Parathyroid adenoma (tissue), 2 donors: ENCODE measurements at regions not wholly inside any gene's neighbourhood (a gene's known extent, or its start where the extent isn't known, plus 50 kb on each side); places are given as distances from the start of the nearest gene placed in this dataset.

Experiments
- H2AFZ ChIP-seq: fragments of 300-600 bp; sonication (generic); one replicate; pipeline ENCODE4 v1.7.0; 2017; ENCODE audit warnings: antibody characterized with exemption, mild to moderate bottlenecking
- H3K27ac ChIP-seq: fragments of 300-600 bp; sonication (generic); one replicate; pipeline ENCODE4 v1.7.0; 2017
- H3K27me3 ChIP-seq: fragments of 300-600 bp; sonication (generic); one replicate; pipeline ENCODE4 v1.7.0; 2017; ENCODE audit warnings: low read length; ENCODE audit not compliant: control insufficient read depth, insufficient read depth
- H3K36me3 ChIP-seq: fragments of 300-600 bp; sonication (generic); one replicate; pipeline ENCODE4 v1.7.0; 2017; ENCODE audit warnings: low read length; ENCODE audit not compliant: control insufficient read depth, insufficient read depth
- H3K4me1 ChIP-seq: fragments of 300-600 bp; sonication (generic); one replicate; pipeline ENCODE4 v1.7.0; 2017; ENCODE audit warnings: control low read depth
- H3K4me2 ChIP-seq: fragments of 300-600 bp; sonication (generic); one replicate; pipeline ENCODE4 v1.7.0; 2017; ENCODE audit warnings: low read length
- H3K4me3 ChIP-seq: fragments of 300-600 bp; sonication (generic); one replicate; pipeline ENCODE4 v1.7.0; 2017; ENCODE audit warnings: low read depth, low read length
- H3K79me2 ChIP-seq: fragments of 300-600 bp; sonication (generic); one replicate; pipeline ENCODE4 v1.7.0; 2017; ENCODE audit warnings: control low read depth
- H3K9ac ChIP-seq: fragments of 300-600 bp; sonication (generic); one replicate; pipeline ENCODE4 v1.7.0; 2017; ENCODE audit warnings: mild to moderate bottlenecking
- H3K9me3 ChIP-seq: fragments of 300-600 bp; sonication (generic); one replicate; pipeline ENCODE4 v1.7.0; 2017; ENCODE audit warnings: low read length; ENCODE audit not compliant: control insufficient read depth
- CTCF ChIP-seq: fragments of 300-600 bp; sonication (generic); IDR thresholded peaks from one replicate; pipeline ENCODE4 v1.7.0; 2017; ENCODE audit warnings: antibody characterized with exemption, mild to moderate bottlenecking
- donor health status: primary hyperparathyroidism.

- Histone ChIP-seq H3K4me2 (no peak overlapping the region), H3K4me1 (no peaks in the 10 kb centered on the region), H3K79me2 (no peaks in the 10 kb centered on the region), H3K9ac (no peak overlapping the region), H3K4me3 (no peak overlapping the region), H2AFZ (no peak overlapping the region), H3K36me3 (no peaks in the 10 kb centered on the region), H3K9me3 (no peaks in the 10 kb centered on the region), H3K27ac (no peak overlapping the region), H3K27me3 (no peaks in the 10 kb centered on the region)
- TF ChIP-seq CTCF = no peak
These were observed 152.5 kb downstream of the FGF9 start for GRCh38 chr13:21823416-21823815.

GRCh38 chr13:21823949-21824348 lies 153.1 kb downstream of the FGF9 start:
- no peak for TF ChIP-seq CTCF
- Histone ChIP-seq H3K36me3 (no peaks in the 10 kb centered on the region), H3K4me3 (no peak overlapping the region), H2AFZ (no peak overlapping the region), H3K4me2 (no peak overlapping the region), H3K79me2 (no peaks in the 10 kb centered on the region), H3K9ac (no peak overlapping the region), H3K9me3 (no peaks in the 10 kb centered on the region), H3K27me3 (no peaks in the 10 kb centered on the region), H3K4me1 (no peaks in the 10 kb centered on the region), H3K27ac (no peak overlapping the region)

GRCh38 chr13:21825186-21825585 lies 154.3 kb downstream of the FGF9 start:
- Histone ChIP-seq H3K4me1 (no peaks in the 10 kb centered on the region), H3K27ac (no peak overlapping the region), H3K79me2 (no peaks in the 10 kb centered on the region), H3K9me3 (no peaks in the 10 kb centered on the region), H2AFZ (no peak overlapping the region), H3K4me2 (no peak overlapping the region), H3K36me3 (no peaks in the 10 kb centered on the region), H3K4me3 (no peak overlapping the region), H3K27me3 (no peaks in the 10 kb centered on the region), H3K9ac (no peak overlapping the region)
- TF ChIP-seq CTCF = no peak

- H2AFZ ChIP-seq = no peak overlapping the region
- no peaks in the 10 kb centered on the region for H3K79me2 ChIP-seq
- no peak for TF ChIP-seq CTCF
- no peaks in the 10 kb centered on the region for H3K27me3 ChIP-seq
- H3K9me3 ChIP-seq = no peaks in the 10 kb centered on the region
- no peak overlapping the region for H3K27ac ChIP-seq
- H3K4me3 ChIP-seq = no peak overlapping the region
- no peaks in the 10 kb centered on the region for H3K4me1 ChIP-seq
- no peaks in the 10 kb centered on the region for H3K36me3 ChIP-seq
- H3K4me2 ChIP-seq = no peak overlapping the region
- H3K9ac ChIP-seq = no peak overlapping the region
These were observed 154.9 kb downstream of the FGF9 start for GRCh38 chr13:21825801-21826200.

GRCh38 chr13:21826214-21827015 lies 155.5 kb downstream of the FGF9 start:
- Histone ChIP-seq H3K4me3 (no peak overlapping the region), H3K27ac (no peak overlapping the region), H3K9me3 (no peaks in the 10 kb centered on the region)

More at GRCh38 chr13:21826214-21827015, 155.5 kb downstream of the FGF9 start:
- Histone ChIP-seq H3K27me3 (no peaks in the 10 kb centered on the region), H3K4me1 (no peaks in the 10 kb centered on the region), H3K9ac (no peak overlapping the region), H3K79me2 (no peaks in the 10 kb centered on the region), H2AFZ (no peak overlapping the region), H3K4me2 (no peak overlapping the region), H3K36me3 (no peaks in the 10 kb centered on the region)
- no peak for TF ChIP-seq CTCF
